ENCODE measurements at regions not wholly inside any gene's neighbourhood (a gene's known extent, or its start where the extent isn't known, plus 50 kb on each side); places are given as distances from the start of the nearest gene placed in this dataset.

GRCh38 chr22:27298742-27299141 is 502.8 kb downstream of the MN1 start:
- H3K4me3 ChIP-seq = no peak overlapping the region
- intact Hi-C loops (cut with DNase I) = no loop called here
- no peak overlapping the region for H3K27ac ChIP-seq
- TF ChIP-seq CTCF (IDR thresholded peaks at IDR 0.05) (no peak), POLR2A (IDR thresholded peaks at IDR 0.05) (no peak), POLR2AphosphoS5 (IDR thresholded peaks at IDR 0.05; ENCODE audit: insufficient read depth in 1 of 2, low read depth in 1 of 2) (no peak)
- no peaks in the 10 kb centered on the region for H3K9me3 ChIP-seq
- no peaks in the 10 kb centered on the region for H3K27me3 ChIP-seq
- no peaks in the 10 kb centered on the region for H3K4me1 ChIP-seq
- no peaks in the 10 kb centered on the region for H3K36me3 ChIP-seq
- no peak for DNase-seq (ENCODE audit: extremely low spot score in 2 of 2)

GRCh38 chr22:27299181-27300085 is 502.1 kb downstream of the MN1 start:
- H3K27me3 ChIP-seq = no peaks in the 10 kb centered on the region
- no peaks in the 10 kb centered on the region for H3K9me3 ChIP-seq
- intact Hi-C loops (cut with DNase I) = no loop called here
- no peak overlapping the region for H3K4me3 ChIP-seq
- no peaks in the 10 kb centered on the region for H3K4me1 ChIP-seq
- H3K36me3 ChIP-seq = no peaks in the 10 kb centered on the region
- TF ChIP-seq POLR2AphosphoS5 (IDR thresholded peaks at IDR 0.05; ENCODE audit: insufficient read depth in 1 of 2, low read depth in 1 of 2) (no peak), POLR2A (IDR thresholded peaks at IDR 0.05) (no peak), CTCF (IDR thresholded peaks at IDR 0.05) (no peak)
- H3K27ac ChIP-seq = no peak overlapping the region
- no peak for DNase-seq (ENCODE audit: extremely low spot score in 2 of 2)

- intact Hi-C loops (cut with DNase I) = no loop called here
- H3K27me3 ChIP-seq = no peaks in the 10 kb centered on the region
- no peak for DNase-seq (ENCODE audit: extremely low spot score in 2 of 2)
Observed at GRCh38 chr22:27300536-27301285, 500.8 kb downstream of the MN1 start.

GRCh38 chr22:27302501-27302900 is 499.1 kb downstream of the MN1 start:
- Histone ChIP-seq H3K36me3 (no peaks in the 10 kb centered on the region), H3K27ac (no peak overlapping the region), H3K27me3 (no peaks in the 10 kb centered on the region), H3K4me3 (no peak overlapping the region), H3K9me3 (no peaks in the 10 kb centered on the region), H3K4me1 (no peaks in the 10 kb centered on the region)
- TF ChIP-seq POLR2A (IDR thresholded peaks at IDR 0.05) (no peak), POLR2AphosphoS5 (IDR thresholded peaks at IDR 0.05; ENCODE audit: insufficient read depth in 1 of 2, low read depth in 1 of 2) (no peak), CTCF (IDR thresholded peaks at IDR 0.05) (no peak)
- intact Hi-C loops (cut with DNase I) = no loop called here
- no peak for DNase-seq (ENCODE audit: extremely low spot score in 2 of 2)

More at GRCh38 chr22:27300536-27301285, 500.8 kb downstream of the MN1 start:
- no peaks in the 10 kb centered on the region for H3K9me3 ChIP-seq
- H3K36me3 ChIP-seq = no peaks in the 10 kb centered on the region
- H3K4me3 ChIP-seq = no peak overlapping the region
- no peak overlapping the region for H3K27ac ChIP-seq
- TF ChIP-seq POLR2AphosphoS5 (IDR thresholded peaks at IDR 0.05; ENCODE audit: insufficient read depth in 1 of 2, low read depth in 1 of 2) (no peak), POLR2A (IDR thresholded peaks at IDR 0.05) (no peak), CTCF (IDR thresholded peaks at IDR 0.05) (no peak)
- H3K4me1 ChIP-seq = no peaks in the 10 kb centered on the region

Measured in vagina (tissue), 2 donors.